H9 (cell line): ENCODE measurements at regions not wholly inside any gene's neighbourhood (a gene's known extent, or its start where the extent isn't known, plus 50 kb on each side); places are given as distances from the start of the nearest gene placed in this dataset.

ENCODE experiments used
- DNase-seq: peaks from one replicate; pipeline ENCODE4 v3.0.0-alpha.2; 2017
- H2AFZ ChIP-seq: one replicate; pipeline ENCODE4 v1.6.1; 2013; ENCODE audit warnings: mild to moderate bottlenecking, low read length, control low read depth, moderate library complexity
- H2AK5ac ChIP-seq: 2 replicates; pipeline ENCODE4 v1.6.1; 2013; ENCODE audit warnings: low read length, control low read depth, mixed read lengths; ENCODE audit not compliant: insufficient read length
- H2BK120ac ChIP-seq: one replicate; pipeline ENCODE4 v1.6.1; 2013; ENCODE audit warnings: low read depth, mild to moderate bottlenecking, low read length, control low read depth, inconsistent platforms; ENCODE audit not compliant: poor library complexity, severe bottlenecking
- H2BK12ac ChIP-seq: 2 replicates; pipeline ENCODE4 v1.6.1; 2013; ENCODE audit warnings: low read length, control low read depth, mixed read lengths, low read depth; ENCODE audit not compliant: insufficient read length
- H2BK15ac ChIP-seq: 2 replicates; pipeline ENCODE4 v1.6.1; 2013; ENCODE audit warnings: low read depth, low read length, control low read depth
- H2BK20ac ChIP-seq: one replicate; pipeline ENCODE4 v1.6.1; 2013; ENCODE audit warnings: low read depth, mild to moderate bottlenecking, low read length, control low read depth, inconsistent platforms; ENCODE audit not compliant: poor library complexity, severe bottlenecking
- H2BK5ac ChIP-seq: 2 replicates; pipeline ENCODE4 v1.6.1; 2013; ENCODE audit warnings: low read length, control low read depth, mixed read lengths; ENCODE audit not compliant: insufficient read length
- H3K14ac ChIP-seq: 2 replicates; pipeline ENCODE4 v1.6.1; 2013; ENCODE audit warnings: low read length, control low read depth; ENCODE audit not compliant: insufficient read depth
- H3K18ac ChIP-seq: 2 replicates; pipeline ENCODE4 v1.6.1; 2013; ENCODE audit warnings: low read depth, mild to moderate bottlenecking, mixed read lengths, low read length, control low read depth; ENCODE audit not compliant: insufficient read length
- H3K23ac ChIP-seq: 2 replicates; pipeline ENCODE4 v1.6.1; 2013; ENCODE audit warnings: low read length, control low read depth, mixed read lengths, low read depth; ENCODE audit not compliant: insufficient read length
- H3K23me2 ChIP-seq: 2 replicates; pipeline ENCODE4 v1.6.1; 2013; ENCODE audit warnings: low read depth, mild to moderate bottlenecking, mixed read lengths, low read length, control low read depth; ENCODE audit not compliant: insufficient read length, poor library complexity, severe bottlenecking
- H3K27ac ChIP-seq: 2 replicates; pipeline ENCODE4 v1.5.1; 2013; ENCODE audit warnings: low read length, control low read depth, mixed read lengths, low read depth; ENCODE audit not compliant: insufficient read length
- H3K27me3 ChIP-seq: 2 replicates; pipeline ENCODE4 v1.6.1; 2013; ENCODE audit warnings: low read length, control low read depth, inconsistent platforms; ENCODE audit not compliant: insufficient read depth
- H3K4ac ChIP-seq: 2 replicates; pipeline ENCODE4 v1.6.1; 2013; ENCODE audit warnings: low read depth, mild to moderate bottlenecking, control low read depth, inconsistent platforms, low read length, moderate library complexity
- H3K4me1 ChIP-seq: 2 replicates; pipeline ENCODE4 v1.6.1; 2013; ENCODE audit warnings: low read length, control low read depth, inconsistent platforms; ENCODE audit not compliant: insufficient read depth
- H3K4me2 ChIP-seq: 2 replicates; pipeline ENCODE4 v1.6.1; 2013; ENCODE audit warnings: low read length, control low read depth, mixed read lengths; ENCODE audit not compliant: insufficient read length, insufficient read depth
- H3K56ac ChIP-seq: 2 replicates; pipeline ENCODE4 v1.6.1; 2013; ENCODE audit warnings: low read depth, mild to moderate bottlenecking, mixed read lengths, low read length, control low read depth; ENCODE audit not compliant: insufficient read length
- H3K79me1 ChIP-seq: 2 replicates; pipeline ENCODE4 v1.6.1; 2013; ENCODE audit warnings: low read depth, mild to moderate bottlenecking, moderate library complexity, low read length, control low read depth, inconsistent platforms; ENCODE audit not compliant: insufficient read depth, poor library complexity, severe bottlenecking
- H3K79me2 ChIP-seq: 2 replicates; pipeline ENCODE4 v1.6.1; 2013; ENCODE audit warnings: low read length, control low read depth, inconsistent platforms; ENCODE audit not compliant: insufficient read depth
- H3K9ac ChIP-seq: 2 replicates; pipeline ENCODE4 v1.6.1; 2013; ENCODE audit warnings: low read length, control low read depth, mixed read lengths; ENCODE audit not compliant: insufficient read length; ENCODE audit errors: extremely low read depth
- H3K9me3 ChIP-seq: one replicate; pipeline ENCODE4 v1.6.1; 2013; ENCODE audit warnings: low read depth, low read length, inconsistent platforms; ENCODE audit not compliant: control insufficient read depth
- H3T11ph ChIP-seq: one replicate; pipeline ENCODE4 v1.6.1; 2013; ENCODE audit warnings: mild to moderate bottlenecking, low read length, control low read depth, inconsistent platforms
- H4K20me1 ChIP-seq: one replicate; pipeline ENCODE4 v1.6.1; 2013; ENCODE audit not compliant: control insufficient read depth, insufficient read length, insufficient read depth
- H4K5ac ChIP-seq: 2 replicates; pipeline ENCODE4 v1.6.1; 2013; ENCODE audit warnings: low read depth, mild to moderate bottlenecking, mixed read lengths, low read length, control low read depth; ENCODE audit not compliant: insufficient read length
- H4K8ac ChIP-seq: replicated peaks from 2 replicates; pipeline ENCODE4 v1.6.1; 2013; ENCODE audit warnings: low read length, control low read depth, mixed read lengths, low read depth; ENCODE audit not compliant: insufficient read length
- H4K91ac ChIP-seq: 2 replicates; pipeline ENCODE4 v1.6.1; 2013; ENCODE audit warnings: low read depth, mild to moderate bottlenecking, moderate library complexity, mixed read lengths, low read length, control low read depth; ENCODE audit not compliant: insufficient read length
- H3K27ac Mint-ChIP-seq, 3 experiments: 2 replicates in 2 of 3; 3 replicates in 1 of 3; pipeline ENCODE4 v1.8.0; 2020 to 2021; ENCODE audit warnings: mixed read lengths in 3 of 3, mild to moderate bottlenecking in 1 of 3, moderate library complexity in 1 of 3
- H3K27me3 Mint-ChIP-seq: 2 replicates; pipeline ENCODE4 v1.8.0; 2021; ENCODE audit warnings: low read depth, mild to moderate bottlenecking, moderate library complexity, mixed read lengths
- H3K36me3 Mint-ChIP-seq, 3 experiments: 2 replicates in 2 of 3; 3 replicates in 1 of 3; pipeline ENCODE4 v1.8.0; 2020 to 2021; ENCODE audit warnings: low read depth in 3 of 3, mixed read lengths in 3 of 3; ENCODE audit not compliant: insufficient read depth in 1 of 3
- H3K4me1 Mint-ChIP-seq, 2 experiments: 2 replicates each; pipeline ENCODE4 v1.8.0; 2020; ENCODE audit warnings: mixed read lengths in 2 of 2
- H3K4me3 Mint-ChIP-seq, 2 experiments: 2 replicates in 1 of 2; 3 replicates in 1 of 2; pipeline ENCODE4 v1.8.0; 2020 to 2021; ENCODE audit warnings: mild to moderate bottlenecking in 2 of 2, mixed read lengths in 2 of 2, moderate library complexity in 1 of 2
- H3K9me3 Mint-ChIP-seq, 2 experiments: 2 replicates in 1 of 2; 3 replicates in 1 of 2; pipeline ENCODE4 v1.8.0; 2020; ENCODE audit warnings: mild to moderate bottlenecking in 2 of 2, mixed read lengths in 2 of 2, moderate library complexity in 1 of 2
- CTCF ChIP-seq: fragments of 200-600 bp; sonication (generic); conservative IDR thresholded peaks from 3 replicates; pipeline ENCODE4 v1.8.0; 2021; ENCODE audit warnings: antibody characterized with exemption, mild to moderate bottlenecking
- WGBS: extraction: QIAGEN DNeasy Blood & Tissue Kit; methylation state at CpG from one replicate; pipeline ENCODE4 v1.1.7; 2013; ENCODE audit warnings: missing lambda C conversion rate, low lambda C conversion rate, mixed read lengths; ENCODE audit not compliant: insufficient read length; ENCODE audit errors: extremely low coverage; 5-methylcytosine and 5-hydroxymethylcytosine counted together

DNA sequence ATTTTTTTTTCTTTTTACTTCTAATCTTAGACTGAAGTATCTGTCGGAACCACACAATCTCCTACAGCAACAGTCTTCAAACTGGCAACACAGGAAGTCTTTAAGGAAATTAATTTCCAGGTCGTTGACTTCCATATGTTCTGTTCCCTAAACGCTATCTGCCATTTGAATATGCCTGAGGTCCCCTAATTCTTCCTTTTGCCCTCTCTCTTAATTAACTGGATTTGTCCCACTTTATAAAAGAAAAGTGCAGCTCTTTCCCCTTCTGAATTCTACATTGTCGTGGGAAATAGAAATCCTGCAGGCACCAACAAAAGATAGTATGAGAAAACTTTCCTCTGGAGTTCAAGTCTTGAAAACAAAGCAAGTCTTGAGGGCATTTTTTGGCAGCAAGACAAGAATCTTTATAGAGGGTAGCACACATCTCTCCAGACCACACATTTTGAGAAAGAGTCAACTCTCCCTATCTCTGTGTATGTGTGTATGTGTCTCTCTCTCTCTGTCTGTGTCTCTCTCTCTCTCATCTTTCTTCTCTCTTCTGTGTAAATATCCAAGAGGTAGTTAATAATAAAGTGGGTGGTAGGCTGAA, 879.8 kb downstream of the SOCS6 start:
- Histone ChIP-seq H3T11ph (no peak overlapping the region), H3K9me3 (no peaks in the 10 kb centered on the region), H2AK5ac (no peak overlapping the region), H3K18ac (no peak overlapping the region), H3K9ac (no peak overlapping the region), H2AFZ (no peak overlapping the region), H3K27ac (no peak overlapping the region), H3K79me2 (no peaks in the 10 kb centered on the region), H3K14ac (no peak overlapping the region), H3K23ac (no peak overlapping the region), H2BK5ac (no peak overlapping the region), H3K4ac (no peak overlapping the region), H3K4me1 (no peaks in the 10 kb centered on the region), H2BK20ac (no peak overlapping the region), H4K91ac (no peak overlapping the region), H3K27me3 (no peaks in the 10 kb centered on the region), H2BK120ac (no peak overlapping the region), H4K8ac (no peak overlapping the region), H3K56ac (no peak overlapping the region), H3K4me2 (no peak overlapping the region), H2BK12ac (no peak overlapping the region), H3K79me1 (no peaks in the 10 kb centered on the region), H2BK15ac (no peak overlapping the region), H3K23me2 (no peaks in the 10 kb centered on the region), H4K5ac (no peak overlapping the region), H4K20me1 (no peaks in the 10 kb centered on the region)
- Mint-ChIP-seq H3K4me1 (no peaks in the 10 kb centered on the region; a peak in 1 of 4 replicates), H3K9me3 (no peaks in the 10 kb centered on the region), H3K36me3 (no peaks in the 10 kb centered on the region), H3K27ac (no peak overlapping the region), H3K27me3 (0 out of 2 replicates have a peak, but pooled peaks cover 3% of the 10 kb centered on the region), H3K4me3 (no peak overlapping the region)
- no CpG with 5 or more reads among the region's 4 CpGs for WGBS
- DNase-seq: no peak
- TF ChIP-seq CTCF: no peak
